ENCODE measurements at regions not wholly inside any gene's neighbourhood (a gene's known extent, or its start where the extent isn't known, plus 50 kb on each side); places are given as distances from the start of the nearest gene placed in this dataset.

GRCh38 chr20:11242320-11242719 is 568.5 kb upstream of the JAG1 start:
- Histone ChIP-seq H3K9ac (ENCODE audit: low read depth in 1 of 3, low read length in 3 of 3) (no peak overlapping the region), H3K27me3 (ENCODE audit: control insufficient read depth in 3 of 3, insufficient read depth in 3 of 3, low read length in 3 of 3) (no peaks in the 10 kb centered on the region), H3K9me3 (ENCODE audit: control insufficient read depth in 3 of 3, low read length in 3 of 3) (no peaks in the 10 kb centered on the region), H3K4me1 (ENCODE audit: control insufficient read depth in 3 of 3, insufficient read depth in 3 of 3, low read length in 3 of 3) (no peaks in the 10 kb centered on the region), H3K27ac (ENCODE audit: low read depth, low read length) (no peak overlapping the region), H3K4me3 (ENCODE audit: low read length in 3 of 3) (no peak overlapping the region), H3K36me3 (ENCODE audit: control insufficient read depth in 3 of 3, insufficient read depth in 3 of 3, low read length in 3 of 3) (no peaks in the 10 kb centered on the region)

GRCh38 chr20:11245431-11245830 is 571.6 kb upstream of the JAG1 start:
- Histone ChIP-seq H3K4me1 (ENCODE audit: control insufficient read depth in 3 of 3, insufficient read depth in 3 of 3, low read length in 3 of 3) (no peaks in the 10 kb centered on the region), H3K9me3 (ENCODE audit: control insufficient read depth in 3 of 3, low read length in 3 of 3) (no peaks in the 10 kb centered on the region), H3K27me3 (ENCODE audit: control insufficient read depth in 3 of 3, insufficient read depth in 3 of 3, low read length in 3 of 3) (no peaks in the 10 kb centered on the region), H3K27ac (ENCODE audit: low read depth, low read length) (no peak overlapping the region), H3K4me3 (ENCODE audit: low read length in 3 of 3) (no peak overlapping the region), H3K9ac (ENCODE audit: low read depth in 1 of 3, low read length in 3 of 3) (no peak overlapping the region), H3K36me3 (ENCODE audit: control insufficient read depth in 3 of 3, insufficient read depth in 3 of 3, low read length in 3 of 3) (no peaks in the 10 kb centered on the region)

GRCh38 chr20:11246251-11246775 is 572.5 kb upstream of the JAG1 start:
- Histone ChIP-seq H3K4me3 (ENCODE audit: low read length in 3 of 3) (no peak overlapping the region), H3K27ac (ENCODE audit: low read depth, low read length) (no peak overlapping the region), H3K9me3 (ENCODE audit: control insufficient read depth in 3 of 3, low read length in 3 of 3) (no peaks in the 10 kb centered on the region), H3K9ac (ENCODE audit: low read depth in 1 of 3, low read length in 3 of 3) (no peak overlapping the region), H3K27me3 (ENCODE audit: control insufficient read depth in 3 of 3, insufficient read depth in 3 of 3, low read length in 3 of 3) (no peaks in the 10 kb centered on the region), H3K36me3 (ENCODE audit: control insufficient read depth in 3 of 3, insufficient read depth in 3 of 3, low read length in 3 of 3) (no peaks in the 10 kb centered on the region), H3K4me1 (ENCODE audit: control insufficient read depth in 3 of 3, insufficient read depth in 3 of 3, low read length in 3 of 3) (no peaks in the 10 kb centered on the region)

- Histone ChIP-seq H3K27ac (ENCODE audit: low read depth, low read length) (no peak overlapping the region), H3K4me3 (ENCODE audit: low read length in 3 of 3) (no peak overlapping the region), H3K4me1 (ENCODE audit: control insufficient read depth in 3 of 3, insufficient read depth in 3 of 3, low read length in 3 of 3) (no peaks in the 10 kb centered on the region), H3K36me3 (ENCODE audit: control insufficient read depth in 3 of 3, insufficient read depth in 3 of 3, low read length in 3 of 3) (no peaks in the 10 kb centered on the region), H3K9ac (ENCODE audit: low read depth in 1 of 3, low read length in 3 of 3) (no peak overlapping the region), H3K9me3 (ENCODE audit: control insufficient read depth in 3 of 3, low read length in 3 of 3) (no peaks in the 10 kb centered on the region), H3K27me3 (ENCODE audit: control insufficient read depth in 3 of 3, insufficient read depth in 3 of 3, low read length in 3 of 3) (no peaks in the 10 kb centered on the region)
Measured at GRCh38 chr20:11247046-11248010, 573.5 kb upstream of the JAG1 start.

- Histone ChIP-seq H3K4me1 (ENCODE audit: control insufficient read depth in 3 of 3, insufficient read depth in 3 of 3, low read length in 3 of 3) (no peaks in the 10 kb centered on the region), H3K36me3 (ENCODE audit: control insufficient read depth in 3 of 3, insufficient read depth in 3 of 3, low read length in 3 of 3) (no peaks in the 10 kb centered on the region), H3K27me3 (ENCODE audit: control insufficient read depth in 3 of 3, insufficient read depth in 3 of 3, low read length in 3 of 3) (no peaks in the 10 kb centered on the region), H3K4me3 (ENCODE audit: low read length in 3 of 3) (no peak overlapping the region), H3K9ac (ENCODE audit: low read depth in 1 of 3, low read length in 3 of 3) (no peak overlapping the region), H3K9me3 (ENCODE audit: control insufficient read depth in 3 of 3, low read length in 3 of 3) (no peaks in the 10 kb centered on the region), H3K27ac (ENCODE audit: low read depth, low read length) (no peak overlapping the region)
Measured at GRCh38 chr20:11248011-11248409, 574.2 kb upstream of the JAG1 start.

GRCh38 chr20:11248687-11249638 is 575.2 kb upstream of the JAG1 start:
- Histone ChIP-seq H3K4me3 (ENCODE audit: low read length in 3 of 3) (no peak overlapping the region), H3K9me3 (ENCODE audit: control insufficient read depth in 3 of 3, low read length in 3 of 3) (no peaks in the 10 kb centered on the region), H3K36me3 (ENCODE audit: control insufficient read depth in 3 of 3, insufficient read depth in 3 of 3, low read length in 3 of 3) (no peaks in the 10 kb centered on the region), H3K4me1 (ENCODE audit: control insufficient read depth in 3 of 3, insufficient read depth in 3 of 3, low read length in 3 of 3) (no peaks in the 10 kb centered on the region), H3K27ac (ENCODE audit: low read depth, low read length) (no peak overlapping the region), H3K27me3 (ENCODE audit: control insufficient read depth in 3 of 3, insufficient read depth in 3 of 3, low read length in 3 of 3) (no peaks in the 10 kb centered on the region), H3K9ac (ENCODE audit: low read depth in 1 of 3, low read length in 3 of 3) (no peak overlapping the region)

- no peak overlapping the region for H3K27ac ChIP-seq (ENCODE audit: low read depth, low read length)
- H3K4me3 ChIP-seq (ENCODE audit: low read length in 3 of 3): no peak overlapping the region
Measured at GRCh38 chr20:11249683-11250082, 575.9 kb upstream of the JAG1 start.

GRCh38 chr20:11252447-11252846 is 578.6 kb upstream of the JAG1 start:
- Histone ChIP-seq H3K27ac (ENCODE audit: low read depth, low read length) (no peak overlapping the region), H3K4me1 (ENCODE audit: control insufficient read depth in 3 of 3, insufficient read depth in 3 of 3, low read length in 3 of 3) (no peaks in the 10 kb centered on the region), H3K9me3 (ENCODE audit: control insufficient read depth in 3 of 3, low read length in 3 of 3) (peaks cover 0 to 2% (median 0%) of the 10 kb centered on the region in 3 donors), H3K4me3 (ENCODE audit: low read length in 3 of 3) (no peak overlapping the region), H3K9ac (ENCODE audit: low read depth in 1 of 3, low read length in 3 of 3) (no peak overlapping the region), H3K27me3 (ENCODE audit: control insufficient read depth in 3 of 3, insufficient read depth in 3 of 3, low read length in 3 of 3) (no peaks in the 10 kb centered on the region), H3K36me3 (ENCODE audit: control insufficient read depth in 3 of 3, insufficient read depth in 3 of 3, low read length in 3 of 3) (no peaks in the 10 kb centered on the region)

More at GRCh38 chr20:11249683-11250082, 575.9 kb upstream of the JAG1 start:
- H3K36me3 ChIP-seq (ENCODE audit: control insufficient read depth in 3 of 3, insufficient read depth in 3 of 3, low read length in 3 of 3): no peaks in the 10 kb centered on the region
- H3K27me3 ChIP-seq (ENCODE audit: control insufficient read depth in 3 of 3, insufficient read depth in 3 of 3, low read length in 3 of 3): no peaks in the 10 kb centered on the region
- H3K4me1 ChIP-seq (ENCODE audit: control insufficient read depth in 3 of 3, insufficient read depth in 3 of 3, low read length in 3 of 3): no peaks in the 10 kb centered on the region
- peaks cover 0 to 2% (median 0%) of the 10 kb centered on the region in 3 donors for H3K9me3 ChIP-seq (ENCODE audit: control insufficient read depth in 3 of 3, low read length in 3 of 3)
- H3K9ac ChIP-seq (ENCODE audit: low read depth in 1 of 3, low read length in 3 of 3): no peak overlapping the region

- Histone ChIP-seq H3K4me3 (ENCODE audit: low read length in 3 of 3) (no peak overlapping the region), H3K36me3 (ENCODE audit: control insufficient read depth in 3 of 3, insufficient read depth in 3 of 3, low read length in 3 of 3) (no peaks in the 10 kb centered on the region), H3K27ac (ENCODE audit: low read depth, low read length) (no peak overlapping the region), H3K4me1 (ENCODE audit: control insufficient read depth in 3 of 3, insufficient read depth in 3 of 3, low read length in 3 of 3) (no peaks in the 10 kb centered on the region), H3K27me3 (ENCODE audit: control insufficient read depth in 3 of 3, insufficient read depth in 3 of 3, low read length in 3 of 3) (no peaks in the 10 kb centered on the region), H3K9me3 (ENCODE audit: control insufficient read depth in 3 of 3, low read length in 3 of 3) (peaks cover 0 to 2% (median 0%) of the 10 kb centered on the region in 3 donors), H3K9ac (ENCODE audit: low read depth in 1 of 3, low read length in 3 of 3) (no peak overlapping the region)
Measured at GRCh38 chr20:11255455-11255854, 581.7 kb upstream of the JAG1 start.

Data from skeletal muscle tissue (tissue), 3 donors.